ENCODE measurements at regions not wholly inside any gene's neighbourhood (a gene's known extent, or its start where the extent isn't known, plus 50 kb on each side); places are given as distances from the start of the nearest gene placed in this dataset.

- no peak for DNase-seq
Measured at GRCh38 chr4:13180701-13181100, 303.4 kb downstream of the RAB28 start.

GRCh38 chr4:13178621-13179020 is 305.5 kb downstream of the RAB28 start:
- no peak for DNase-seq

- no peak for DNase-seq
Measured at GRCh38 chr4:13176741-13177142, 307.4 kb downstream of the RAB28 start.

- no peak for DNase-seq
Measured at GRCh38 chr4:13174926-13175325, 309.2 kb downstream of the RAB28 start.

- DNase-seq = no peak
Measured at GRCh38 chr4:13174001-13174400, 310.1 kb downstream of the RAB28 start.

GRCh38 chr4:13171292-13172057 is 312.7 kb downstream of the RAB28 start:
- no peak for DNase-seq

GRCh38 chr4:13169731-13170525 is 314.2 kb downstream of the RAB28 start:
- peak; percentile 46 for DNase-seq

GRCh38 chr4:13168326-13168725 is 315.8 kb downstream of the RAB28 start:
- DNase-seq = no peak

- DNase-seq = no peak
Measured at GRCh38 chr4:13166214-13166613, 317.9 kb downstream of the RAB28 start.

- DNase-seq = no peak
Measured at GRCh38 chr4:13164783-13165331, 319.3 kb downstream of the RAB28 start.

- no peak for DNase-seq
Measured at GRCh38 chr4:13162886-13163285, 321.3 kb downstream of the RAB28 start.

GRCh38 chr4:13160920-13161319 is 323.2 kb downstream of the RAB28 start:
- DNase-seq = no peak

GRCh38 chr4:13159041-13159620 is 325.0 kb downstream of the RAB28 start:
- no peak for DNase-seq

- no peak for DNase-seq
Measured at GRCh38 chr4:13151194-13151593, 332.9 kb downstream of the RAB28 start.

GRCh38 chr4:13143222-13144070 is 340.7 kb downstream of the RAB28 start:
- no peak for DNase-seq

GRCh38 chr4:13142726-13143125 is 341.4 kb downstream of the RAB28 start:
- no peak for DNase-seq

GRCh38 chr4:13142191-13142590 is 341.9 kb downstream of the RAB28 start:
- no peak for DNase-seq

GRCh38 chr4:13137390-13137789 is 346.8 kb downstream of the RAB28 start:
- no peak for DNase-seq

- no peak for DNase-seq
Measured at GRCh38 chr4:13133700-13134099, 350.4 kb downstream of the RAB28 start.

GRCh38 chr4:13130848-13131247 is 353.3 kb downstream of the RAB28 start:
- no peak for DNase-seq

GRCh38 chr4:13129095-13129494 is 355.0 kb downstream of the RAB28 start:
- no peak for DNase-seq

Data from eye (tissue), 1 donor.